NB4 (cell line): ENCODE measurements at regions not wholly inside any gene's neighbourhood (a gene's known extent, or its start where the extent isn't known, plus 50 kb on each side); places are given as distances from the start of the nearest gene placed in this dataset.
A peak's percentile ranks its signal among the peaks of the same experiment; 100 is the strongest.

ENCODE experiments used
- DNase-seq: peaks from one replicate; pipeline ENCODE4 v3.0.0; 2010; ENCODE audit warnings: low read depth
- H3K4me3 ChIP-seq: one replicate; pipeline ENCODE4 v1.5.1; 2011; ENCODE audit warnings: mild to moderate bottlenecking, low read depth, low read length, moderate library complexity
- MAX ChIP-seq: IDR thresholded peaks from 2 replicates; pipeline ENCODE4 v1.6.1; 2011; ENCODE audit warnings: low read depth, low read length
- MYC ChIP-seq: IDR thresholded peaks from 2 replicates; pipeline ENCODE4 v1.6.1; 2011; ENCODE audit warnings: low read depth, low read length
- POLR2A ChIP-seq: IDR thresholded peaks from 2 replicates; pipeline ENCODE4 v1.6.1; 2011; ENCODE audit warnings: mild to moderate bottlenecking; ENCODE audit not compliant: insufficient read length; ENCODE audit errors: extremely low read depth
- TF ChIP-seq, protein P1 (sequence below): IDR thresholded peaks from one replicate; pipeline ENCODE4 v1.5.1; 2012; ENCODE audit warnings: low read depth, low read length

- no peak overlapping the region for H3K4me3 ChIP-seq
- TF ChIP-seq, protein P1, sequence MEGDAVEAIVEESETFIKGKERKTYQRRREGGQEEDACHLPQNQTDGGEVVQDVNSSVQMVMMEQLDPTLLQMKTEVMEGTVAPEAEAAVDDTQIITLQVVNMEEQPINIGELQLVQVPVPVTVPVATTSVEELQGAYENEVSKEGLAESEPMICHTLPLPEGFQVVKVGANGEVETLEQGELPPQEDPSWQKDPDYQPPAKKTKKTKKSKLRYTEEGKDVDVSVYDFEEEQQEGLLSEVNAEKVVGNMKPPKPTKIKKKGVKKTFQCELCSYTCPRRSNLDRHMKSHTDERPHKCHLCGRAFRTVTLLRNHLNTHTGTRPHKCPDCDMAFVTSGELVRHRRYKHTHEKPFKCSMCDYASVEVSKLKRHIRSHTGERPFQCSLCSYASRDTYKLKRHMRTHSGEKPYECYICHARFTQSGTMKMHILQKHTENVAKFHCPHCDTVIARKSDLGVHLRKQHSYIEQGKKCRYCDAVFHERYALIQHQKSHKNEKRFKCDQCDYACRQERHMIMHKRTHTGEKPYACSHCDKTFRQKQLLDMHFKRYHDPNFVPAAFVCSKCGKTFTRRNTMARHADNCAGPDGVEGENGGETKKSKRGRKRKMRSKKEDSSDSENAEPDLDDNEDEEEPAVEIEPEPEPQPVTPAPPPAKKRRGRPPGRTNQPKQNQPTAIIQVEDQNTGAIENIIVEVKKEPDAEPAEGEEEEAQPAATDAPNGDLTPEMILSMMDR = no peak
- TF ChIP-seq POLR2A = no peak
- TF ChIP-seq MYC = no peak
- DNase-seq = peak; percentile 43
Observed at GRCh38 chr18:26717123-26717719, 148.3 kb downstream of the AQP4 start.

DNA sequence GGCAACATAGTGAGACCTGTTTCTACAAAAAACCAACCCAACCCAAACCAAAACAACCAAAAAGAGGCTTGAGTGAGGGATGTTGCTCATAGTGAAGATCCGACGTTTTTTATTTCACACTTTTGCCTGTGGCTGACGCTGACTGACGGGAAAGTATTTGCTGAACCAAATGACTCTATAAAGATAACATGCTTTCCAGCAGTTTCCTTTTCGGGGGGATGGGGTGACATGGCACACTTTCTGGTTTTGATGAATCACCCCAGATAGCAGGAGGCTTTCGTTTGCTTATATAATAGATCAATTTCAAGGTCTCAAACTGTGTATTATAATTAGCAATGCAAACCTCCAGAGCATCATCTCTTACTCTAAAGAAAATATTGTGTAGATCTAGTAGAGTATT, 150.8 kb downstream of the AQP4 start:
- TF ChIP-seq MYC (no peak), POLR2A (no peak), MAX (no peak)
- TF ChIP-seq, protein P1 = no peak
- H3K4me3 ChIP-seq = no peak overlapping the region
- peak; percentile 45 for DNase-seq

DNA sequence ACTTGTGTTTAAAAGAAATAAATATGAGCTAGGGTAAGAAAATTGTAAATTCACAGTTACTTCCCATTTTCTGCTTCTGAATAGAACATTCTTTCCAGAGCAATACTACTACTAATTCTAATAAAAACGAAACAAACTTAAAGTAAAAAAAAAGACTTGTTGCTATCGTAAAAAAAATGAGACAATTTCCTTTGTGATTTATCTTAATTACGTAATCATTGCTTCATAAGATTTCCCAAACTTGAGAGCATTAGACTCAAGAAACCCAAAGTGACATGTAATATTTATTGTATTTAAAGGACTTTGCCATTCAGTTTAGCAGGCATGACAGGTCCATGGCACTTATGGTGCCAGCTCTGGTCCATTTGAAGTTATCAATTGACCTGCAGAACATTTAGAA, 153.8 kb downstream of the AQP4 start:
- TF ChIP-seq MYC = no peak
- TF ChIP-seq, protein P1 = no peak
- no peak for TF ChIP-seq POLR2A
- TF ChIP-seq MAX = no peak
- peak; percentile 58 for DNase-seq
- no peak overlapping the region for H3K4me3 ChIP-seq

GRCh38 chr18:26710470-26711096, 154.9 kb downstream of the AQP4 start:
- H3K4me3 ChIP-seq = peak overlapping the region; percentile 21
- peak; percentile 80 for TF ChIP-seq MAX
- TF ChIP-seq, protein P1 = no peak
- TF ChIP-seq MYC = peak; percentile 75
- no peak for TF ChIP-seq POLR2A
- DNase-seq = peak; percentile 98

- no peak for DNase-seq
Observed at GRCh38 chr18:26709897-26710296, 155.6 kb downstream of the AQP4 start.

More at GRCh38 chr18:26709897-26710296, 155.6 kb downstream of the AQP4 start:
- peak overlapping the region; percentile 9 for H3K4me3 ChIP-seq
- no peak for TF ChIP-seq POLR2A
- TF ChIP-seq, protein P1 = no peak
- no peak for TF ChIP-seq MAX
- no peak for TF ChIP-seq MYC
